Neuronal stem cell (in vitro differentiated cells): ENCODE measurements at regions not wholly inside any gene's neighbourhood (a gene's known extent, or its start where the extent isn't known, plus 50 kb on each side); places are given as distances from the start of the nearest gene placed in this dataset.

ENCODE experiments used
- DNase-seq: peaks from one replicate; pipeline ENCODE4 v3.0.0-alpha.2; 2013; ENCODE audit warnings: low spot score
- H2AFZ ChIP-seq: one replicate; pipeline ENCODE4 v1.6.1; 2013; ENCODE audit warnings: mild to moderate bottlenecking, low read length, inconsistent platforms
- H2AK5ac ChIP-seq: 2 replicates; pipeline ENCODE4 v1.6.1; 2013; ENCODE audit warnings: low read depth, mild to moderate bottlenecking, inconsistent platforms, low read length, moderate library complexity, mixed read lengths
- H2BK120ac ChIP-seq: 2 replicates; pipeline ENCODE4 v1.6.1; 2013; ENCODE audit warnings: low read depth, mild to moderate bottlenecking, inconsistent platforms, low read length, moderate library complexity, mixed read lengths
- H2BK12ac ChIP-seq: one replicate; pipeline ENCODE4 v1.6.1; 2013; ENCODE audit warnings: low read length, inconsistent platforms
- H2BK15ac ChIP-seq: 2 replicates; pipeline ENCODE4 v1.6.1; 2013; ENCODE audit warnings: mild to moderate bottlenecking, low read length, inconsistent platforms, mixed read lengths
- H2BK5ac ChIP-seq: one replicate; pipeline ENCODE4 v1.6.1; 2013; ENCODE audit warnings: inconsistent platforms, mild to moderate bottlenecking, low read length, moderate library complexity
- H3K14ac ChIP-seq: one replicate; pipeline ENCODE4 v1.6.1; 2013; ENCODE audit warnings: low read length, inconsistent platforms
- H3K18ac ChIP-seq: 2 replicates; pipeline ENCODE4 v1.6.1; 2013; ENCODE audit warnings: low read length, inconsistent platforms
- H3K23ac ChIP-seq: 2 replicates; pipeline ENCODE4 v1.6.1; 2013; ENCODE audit warnings: low read depth, mild to moderate bottlenecking, mixed read lengths, low read length, inconsistent platforms; ENCODE audit not compliant: poor library complexity
- H3K27ac ChIP-seq: replicated peaks from 3 replicates; pipeline ENCODE4 v1.5.1; 2013; ENCODE audit warnings: low read length, inconsistent platforms
- H3K27me3 ChIP-seq, 3 experiments: 2 replicates each; pipeline ENCODE4 v1.6.1; 2013; ENCODE audit warnings: low read length in 3 of 3, mild to moderate bottlenecking in 2 of 3, inconsistent platforms in 1 of 3, low read depth in 1 of 3, mixed read lengths in 1 of 3, moderate library complexity in 1 of 3; ENCODE audit not compliant: control insufficient read depth in 3 of 3, insufficient read depth in 3 of 3
- H3K36me3 ChIP-seq, 2 donors: replicated peaks in 1 of 2; 2 replicates each; pipeline ENCODE4 v1.6.1; 2013; ENCODE audit warnings: low read length in 2 of 2; ENCODE audit not compliant: control insufficient read depth in 2 of 2, insufficient read depth in 2 of 2
- H3K4ac ChIP-seq: 2 replicates; pipeline ENCODE4 v1.6.1; 2013; ENCODE audit warnings: inconsistent platforms, mild to moderate bottlenecking, low read length, moderate library complexity
- H3K4me1 ChIP-seq, 2 donors: 1 replicate in 1 of 2; 2 replicates in 1 of 2; pipeline ENCODE4 v1.6.1; 2013; ENCODE audit warnings: low read length in 2 of 2, low read depth in 1 of 2; ENCODE audit not compliant: control insufficient read depth in 2 of 2, insufficient read depth in 1 of 2
- H3K4me2 ChIP-seq: one replicate; pipeline ENCODE4 v1.6.1; 2013; ENCODE audit warnings: mild to moderate bottlenecking, low read length, inconsistent platforms; ENCODE audit not compliant: insufficient read depth, poor library complexity, severe bottlenecking
- H3K4me3 ChIP-seq, 2 donors: 2 replicates each; pipeline ENCODE4 v1.5.1; 2013; ENCODE audit warnings: low read length in 2 of 2, mild to moderate bottlenecking in 2 of 2, inconsistent platforms in 1 of 2, moderate library complexity in 1 of 2
- H3K79me1 ChIP-seq: one replicate; pipeline ENCODE4 v1.6.1; 2013; ENCODE audit warnings: low read depth, mild to moderate bottlenecking, inconsistent platforms, low read length, moderate library complexity
- H3K9ac ChIP-seq: one replicate; pipeline ENCODE4 v1.6.1; 2013; ENCODE audit warnings: mild to moderate bottlenecking, low read depth, low read length, inconsistent platforms; ENCODE audit not compliant: poor library complexity
- H3K9me3 ChIP-seq, 2 donors: replicated peaks in 1 of 2; 2 replicates each; pipeline versions ENCODE3 to v1.6.1; 2013; ENCODE audit warnings: low read length in 2 of 2, mild to moderate bottlenecking in 2 of 2, inconsistent platforms in 1 of 2, low read depth in 1 of 2, mixed read lengths in 1 of 2, moderate library complexity in 1 of 2; ENCODE audit not compliant: control insufficient read depth in 2 of 2, insufficient read depth in 1 of 2
- H4K8ac ChIP-seq: one replicate; pipeline ENCODE4 v1.6.1; 2013; ENCODE audit warnings: low read depth, mild to moderate bottlenecking, inconsistent platforms, low read length, moderate library complexity
- H4K91ac ChIP-seq: one replicate; pipeline ENCODE4 v1.6.1; 2013; ENCODE audit warnings: low read length, low read depth, mild to moderate bottlenecking, inconsistent platforms; ENCODE audit not compliant: poor library complexity
- WGBS, 2 donors: extraction: QIAGEN DNeasy Blood & Tissue Kit; methylation state at CpG; one replicate each; pipeline ENCODE4 v1.1.7; 2013; ENCODE audit warnings: missing lambda C conversion rate in 2 of 2, mixed read lengths in 1 of 2; ENCODE audit not compliant: insufficient read length in 2 of 2, insufficient replicate concordance in 1 of 2; ENCODE audit errors: extremely low coverage in 2 of 2; 5-methylcytosine and 5-hydroxymethylcytosine counted together

DNA sequence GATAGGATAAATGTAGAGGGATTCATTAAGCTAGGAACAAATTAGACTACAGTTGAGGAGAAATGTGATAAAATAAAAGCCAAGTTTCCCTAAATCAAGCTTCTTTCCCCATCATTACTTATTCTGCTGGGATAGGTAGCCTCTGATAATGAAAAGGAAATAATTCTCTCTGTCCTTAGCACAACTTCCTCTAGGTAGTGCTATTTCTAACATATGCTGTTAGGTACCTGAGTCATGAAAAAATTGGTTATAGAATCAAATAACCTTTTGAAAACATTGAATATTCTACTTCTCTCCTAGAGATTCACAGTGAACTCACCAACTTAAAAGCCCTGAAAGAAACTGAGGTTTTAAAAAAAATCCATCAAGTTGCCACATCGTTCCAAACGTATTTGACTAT lies 1793.1 kb downstream of the EFNA5 start:
- Histone ChIP-seq H4K91ac (no peak overlapping the region), H3K27ac (no peak overlapping the region), H2AK5ac (no peak overlapping the region), H3K9me3 (no peaks in the 10 kb centered on the region), H2AFZ (no peak overlapping the region), H3K9ac (no peak overlapping the region), H3K14ac (no peak overlapping the region), H3K4me1 (no peaks in the 10 kb centered on the region), H4K8ac (no peak overlapping the region), H3K36me3 (no peaks in the 10 kb centered on the region), H3K18ac (no peak overlapping the region), H3K79me1 (no peaks in the 10 kb centered on the region), H3K4me3 (no peak overlapping the region), H3K4ac (no peak overlapping the region), H3K27me3 (no peaks in the 10 kb centered on the region), H2BK120ac (no peak overlapping the region), H3K4me2 (no peak overlapping the region), H2BK12ac (no peak overlapping the region), H3K23ac (no peak overlapping the region), H2BK5ac (no peak overlapping the region), H2BK15ac (no peak overlapping the region)
- DNase-seq: no peak
- WGBS, 2 donors: no CpG with 5 or more reads among the region's 2 CpGs

DNA sequence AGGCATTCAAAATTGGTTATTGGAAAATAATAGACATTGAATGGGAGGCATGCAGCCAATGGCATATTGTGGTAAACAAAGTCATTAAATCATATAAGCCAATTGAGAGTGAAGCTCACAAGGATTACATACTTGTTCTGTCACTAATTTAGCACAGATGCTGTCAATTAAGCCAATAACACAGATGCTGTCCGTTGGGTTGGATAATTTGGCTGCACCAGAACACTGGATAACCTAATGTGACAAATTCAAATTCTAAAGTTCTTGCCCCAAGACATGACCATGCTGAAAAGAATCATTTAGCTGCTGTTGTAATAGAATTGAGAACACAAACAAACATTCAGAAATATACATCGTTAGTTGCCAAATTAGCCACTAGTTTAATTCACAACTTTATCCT lies 1796.4 kb downstream of the EFNA5 start:
- Histone ChIP-seq H3K27ac (no peak overlapping the region), H3K27me3 (no peaks in the 10 kb centered on the region), H3K9me3 (no peaks in the 10 kb centered on the region), H3K4ac (no peak overlapping the region), H2BK12ac (no peak overlapping the region), H3K4me2 (no peak overlapping the region), H3K4me1 (no peaks in the 10 kb centered on the region), H4K91ac (no peak overlapping the region), H3K4me3 (no peak overlapping the region), H3K23ac (no peak overlapping the region), H4K8ac (no peak overlapping the region), H3K36me3 (no peaks in the 10 kb centered on the region), H3K9ac (no peak overlapping the region), H3K14ac (no peak overlapping the region), H2BK15ac (no peak overlapping the region), H3K79me1 (no peaks in the 10 kb centered on the region), H2BK5ac (no peak overlapping the region), H2AK5ac (no peak overlapping the region), H3K18ac (no peak overlapping the region), H2AFZ (no peak overlapping the region), H2BK120ac (no peak overlapping the region)
- no CpG with 5 or more reads among the region's 2 CpGs for WGBS, 2 donors
- no peak for DNase-seq

DNA sequence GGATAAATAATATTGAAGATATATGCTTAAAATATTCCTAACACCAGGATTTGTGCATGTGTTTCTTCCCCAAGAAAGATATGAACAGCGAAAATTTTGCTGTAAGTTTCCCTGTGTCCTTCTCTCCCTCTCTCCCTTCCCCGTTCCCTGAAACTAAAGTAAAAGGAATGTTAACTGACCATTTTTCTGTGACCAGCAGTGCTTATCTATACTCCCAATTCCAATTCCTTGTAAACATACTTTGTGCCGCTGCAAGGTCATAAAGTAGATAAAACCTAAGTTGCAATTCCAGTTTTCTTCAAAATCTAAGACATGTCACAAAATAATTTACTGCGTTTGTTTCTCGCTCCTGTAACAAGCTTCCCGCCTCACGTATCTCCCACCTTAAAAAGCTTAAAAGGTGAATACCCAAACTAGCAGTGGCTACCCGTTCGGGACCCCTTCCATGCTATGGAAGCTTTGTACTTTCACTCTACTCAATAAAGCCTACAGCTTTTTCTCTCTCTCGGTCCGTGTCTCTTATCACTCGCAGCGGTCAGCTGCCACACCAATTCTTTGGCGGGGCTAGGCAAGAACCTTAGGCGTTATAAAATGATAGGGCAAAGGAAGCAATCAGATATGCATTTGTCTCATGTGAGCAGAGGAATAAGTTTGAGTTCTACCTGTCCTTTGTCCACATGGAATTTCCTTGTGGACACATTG lies 1798.0 kb downstream of the EFNA5 start:
- no peak overlapping the region for H2AK5ac ChIP-seq

DNA sequence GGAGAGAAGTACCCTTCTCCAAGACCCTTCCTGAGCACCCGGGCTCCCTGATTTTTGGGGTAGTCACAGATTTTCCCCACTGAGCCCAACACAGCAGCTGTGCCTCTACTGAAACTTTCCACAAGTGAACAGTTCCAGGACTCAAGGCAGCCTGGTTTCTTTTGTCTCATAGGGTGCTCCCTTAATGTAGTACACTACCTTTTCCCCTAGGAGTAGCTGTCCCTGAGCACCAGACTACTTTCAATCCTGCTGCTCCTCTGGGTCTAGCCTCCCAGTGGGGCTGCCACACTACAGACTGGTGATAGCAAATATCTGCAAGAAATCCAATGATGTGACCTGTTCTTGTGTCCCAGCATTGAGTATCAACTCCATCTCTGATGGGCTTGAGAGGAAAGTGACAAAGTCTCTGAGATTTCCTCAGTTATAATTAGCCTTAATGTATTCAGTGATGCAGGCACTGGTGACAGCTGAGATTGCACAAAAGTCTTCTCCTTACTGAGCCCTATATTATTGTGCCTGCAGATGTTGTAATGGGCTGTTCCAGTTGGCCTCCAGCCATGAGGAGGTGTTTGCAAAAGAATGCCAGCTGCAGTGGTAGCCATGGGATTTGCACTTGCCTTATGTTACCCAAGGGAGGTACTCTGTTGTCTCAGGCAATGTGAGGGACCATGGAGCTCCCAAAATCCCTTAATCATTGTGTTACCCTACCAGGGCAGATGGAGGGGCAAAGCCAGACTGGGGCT lies 1802.5 kb downstream of the EFNA5 start:
- Histone ChIP-seq H3K14ac (no peak overlapping the region), H2BK120ac (no peak overlapping the region), H3K4me2 (no peak overlapping the region), H3K9ac (no peak overlapping the region), H3K27ac (no peak overlapping the region), H3K4ac (no peak overlapping the region), H2BK15ac (no peak overlapping the region), H3K27me3 (no peaks in the 10 kb centered on the region), H3K18ac (no peak overlapping the region), H3K9me3 (no peaks in the 10 kb centered on the region), H3K36me3 (no peaks in the 10 kb centered on the region), H3K79me1 (no peaks in the 10 kb centered on the region), H2AFZ (no peak overlapping the region), H2AK5ac (no peak overlapping the region), H4K91ac (no peak overlapping the region), H2BK12ac (no peak overlapping the region), H2BK5ac (no peak overlapping the region), H3K4me3 (no peak overlapping the region), H3K4me1 (no peaks in the 10 kb centered on the region), H3K23ac (no peak overlapping the region), H4K8ac (no peak overlapping the region)
- no peak for DNase-seq
- no CpG with 5 or more reads among the region's 1 CpG for WGBS, 2 donors

More for the DNA sequence above, 1798.0 kb downstream of the EFNA5 start:
- no CpG with 5 or more reads among the region's 15 CpGs for WGBS, 2 donors
- Histone ChIP-seq H2BK15ac (no peak overlapping the region), H3K4me3 (no peak overlapping the region), H2BK12ac (no peak overlapping the region), H3K23ac (no peak overlapping the region), H3K79me1 (no peaks in the 10 kb centered on the region), H3K27me3 (no peaks in the 10 kb centered on the region), H3K14ac (no peak overlapping the region), H4K8ac (no peak overlapping the region), H3K9me3 (no peaks in the 10 kb centered on the region), H2BK120ac (no peak overlapping the region), H2BK5ac (no peak overlapping the region), H3K18ac (no peak overlapping the region), H3K36me3 (no peaks in the 10 kb centered on the region), H4K91ac (no peak overlapping the region), H3K9ac (no peak overlapping the region), H2AFZ (no peak overlapping the region), H3K27ac (no peak overlapping the region), H3K4me2 (no peak overlapping the region), H3K4ac (no peak overlapping the region), H3K4me1 (no peaks in the 10 kb centered on the region)
- no peak for DNase-seq
